HepG2 (cell line): ENCODE measurements at regions not wholly inside any gene's neighbourhood (a gene's known extent, or its start where the extent isn't known, plus 50 kb on each side); places are given as distances from the start of the nearest gene placed in this dataset.

ENCODE experiments used
- ATAC-seq: fragments of 200-7000 bp; cut with Tn5 transposase; 3 replicates; pipeline ENCODE4 v1.9.1; 2020; ENCODE audit warnings: mild to moderate bottlenecking, moderate library complexity
- BruUV-seq: library from RNA; stranded (reverse); fragments of 400-500 nt; replicated peaks from 2 replicates; lab custom pipeline; 2021; lab: Mats Ljungman, UMichigan
- CTCF ChIA-PET: fragments of 300-600 bp; formaldehyde crosslinking; extraction: SDS; loops from one replicate; lab custom pipeline; 2021; ENCODE audit warnings: low total read pairs, inconsistent platforms, low intra/inter-chr PET ratio; lab: Yijun Ruan, JAX
- POLR2A ChIA-PET: fragments of 350-600 bp; sonication (Branson Sonifier 250); formaldehyde crosslinking; loops from one replicate; lab custom pipeline; 2020; ENCODE audit warnings: antibody characterized with exemption, inconsistent platforms; lab: Yijun Ruan, JAX
- DNase-seq: peaks from one replicate; pipeline ENCODE4 v3.0.0-alpha.2; 2015; ENCODE audit warnings: low spot score
- FAIRE-seq: peaks from 3 replicates; lab custom pipeline; 2011; peaks lifted over from hg19 to GRCh38; lab: Jason Lieb, UNC
- H2AFZ ChIP-seq: one replicate; pipeline ENCODE4 v1.6.1; 2011; ENCODE audit warnings: low read length, inconsistent platforms
- H3K27ac ChIP-seq: fragments of 300-600 bp; 3 replicates; pipeline ENCODE4 v1.8.0; 2011; ENCODE audit warnings: mixed run types, mild to moderate bottlenecking, mixed read lengths, low read length, inconsistent platforms; ENCODE audit not compliant: insufficient read depth; ENCODE audit errors: extremely low read length
- H3K27me3 ChIP-seq, 2 experiments: fragments of 200-600 bp in 1 of 2; 2 replicates in 1 of 2; 3 replicates in 1 of 2; pipeline versions ENCODE4 v1.6.0 to v1.8.0; 2011; ENCODE audit warnings: low read length in 2 of 2, mild to moderate bottlenecking in 2 of 2, moderate library complexity in 2 of 2, inconsistent platforms in 1 of 2; ENCODE audit not compliant: insufficient read depth in 2 of 2, control insufficient read depth in 1 of 2
- H3K36me3 ChIP-seq, 2 experiments: fragments of 200-600 bp in 1 of 2; replicated peaks in 1 of 2; 2 replicates in 1 of 2; 3 replicates in 1 of 2; pipeline versions ENCODE4 v1.5.1 to v1.8.0; 2011; ENCODE audit warnings: low read length in 2 of 2, inconsistent platforms in 1 of 2; ENCODE audit not compliant: insufficient read depth in 2 of 2, control insufficient read depth in 1 of 2
- H3K4me1 ChIP-seq: 2 replicates; pipeline ENCODE4 v1.5.1; 2012; ENCODE audit warnings: low read length, inconsistent platforms; ENCODE audit not compliant: insufficient read depth
- H3K4me2 ChIP-seq: 2 replicates; pipeline ENCODE4 v1.6.0; 2011; ENCODE audit warnings: low read depth, low read length, inconsistent platforms
- H3K4me3 ChIP-seq, 3 experiments: fragments of 200-600 bp in 1 of 3; sonication (generic), shearing (Covaris generic) in 1 of 3; replicated peaks in 1 of 3; 2 replicates each; pipeline ENCODE4 v1.5.1; 2011 to 2016; ENCODE audit warnings: low read length in 3 of 3, inconsistent platforms in 2 of 3, low read depth in 2 of 3, mild to moderate bottlenecking in 2 of 3, control low read depth in 1 of 3, mixed read lengths in 1 of 3; ENCODE audit not compliant: insufficient read depth in 1 of 3
- H3K79me2 ChIP-seq: one replicate; pipeline ENCODE4 v1.6.1; 2011; ENCODE audit warnings: low read length, inconsistent platforms; ENCODE audit not compliant: insufficient read depth
- H3K9ac ChIP-seq: 2 replicates; pipeline ENCODE4 v1.6.0; 2011; ENCODE audit warnings: mild to moderate bottlenecking, low read depth, low read length, inconsistent platforms; ENCODE audit not compliant: insufficient read depth
- H3K9me3 ChIP-seq: 2 replicates; pipeline ENCODE4 v1.5.1; 2012; ENCODE audit warnings: mild to moderate bottlenecking, low read length
- H4K20me1 ChIP-seq: 2 replicates; pipeline ENCODE4 v1.6.0; 2011; ENCODE audit warnings: inconsistent platforms, mild to moderate bottlenecking, low read length, moderate library complexity; ENCODE audit not compliant: insufficient read depth
- BRD4 ChIP-seq: sonication (generic); formaldehyde crosslinking; IDR thresholded peaks from 2 replicates; pipeline ENCODE4 v1.4.0; 2020; ENCODE audit warnings: missing genetic modification reagents
- CHCHD3 ChIP-seq: sonication (generic); formaldehyde crosslinking; IDR thresholded peaks from 2 replicates; pipeline ENCODE4 v1.8.0; 2022; ENCODE audit warnings: mild to moderate bottlenecking, missing genetic modification reagents, moderate library complexity
- JDP2 ChIP-seq: sonication (generic); formaldehyde crosslinking; IDR thresholded peaks from 2 replicates; pipeline ENCODE4 v1.8.1; 2022; ENCODE audit warnings: missing genetic modification reagents, borderline replicate concordance
- MBD4 ChIP-seq: IDR thresholded peaks from 2 replicates; pipeline ENCODE4 v1.6.1; 2012; ENCODE audit warnings: low read length, inconsistent platforms, borderline replicate concordance
- MTA1 ChIP-seq: sonication (generic); formaldehyde crosslinking; IDR thresholded peaks from 2 replicates; pipeline ENCODE4 v1.4.0; 2020; ENCODE audit warnings: missing genetic modification reagents, mild to moderate bottlenecking, borderline replicate concordance
- NFKB2 ChIP-seq: sonication (generic); formaldehyde crosslinking; IDR thresholded peaks from 2 replicates; pipeline ENCODE4 v1.4.0; 2020; ENCODE audit warnings: missing genetic modification reagents, borderline replicate concordance
- SIN3A ChIP-seq: IDR thresholded peaks from 2 replicates; pipeline ENCODE4 v1.6.1; 2011; ENCODE audit warnings: low read depth, mild to moderate bottlenecking, control low read depth, low read length, borderline replicate concordance
- SRSF9 ChIP-seq: fragments of 200-400 bp; formaldehyde crosslinking; IDR thresholded peaks from 2 replicates; pipeline ENCODE4 v1.6.1; 2018; ENCODE audit warnings: borderline replicate concordance, mild to moderate bottlenecking, low read depth, low read length; ENCODE audit not compliant: insufficient read depth, poor library complexity, severe bottlenecking
- TAF15 ChIP-seq: fragments of 200-400 bp; formaldehyde crosslinking; IDR thresholded peaks from one replicate; pipeline ENCODE4 v1.6.1; 2018; ENCODE audit warnings: mild to moderate bottlenecking, low read depth, low read length; ENCODE audit not compliant: poor library complexity, severe bottlenecking
- TMF1 ChIP-seq: sonication (generic); formaldehyde crosslinking; IDR thresholded peaks from 2 replicates; pipeline ENCODE4 v1.8.1; 2022; ENCODE audit warnings: low read depth, missing genetic modification reagents
- ZNF17 ChIP-seq: sonication (generic); formaldehyde crosslinking; IDR thresholded peaks from 2 replicates; pipeline ENCODE4 v1.5.0; 2020; ENCODE audit warnings: mild to moderate bottlenecking, missing genetic modification reagents
- ZNF678 ChIP-seq: sonication (generic); formaldehyde crosslinking; IDR thresholded peaks from 2 replicates; pipeline ENCODE4 v1.4.0; 2020; ENCODE audit warnings: mild to moderate bottlenecking, missing genetic modification reagents
- ZUFSP ChIP-seq: sonication (generic); formaldehyde crosslinking; IDR thresholded peaks from 2 replicates; pipeline ENCODE4 v1.9.0; 2021; ENCODE audit warnings: missing genetic modification reagents, mild to moderate bottlenecking, borderline replicate concordance
- WGBS: methylation state at CpG from one replicate; pipeline ENCODE4 v1.1.6; 2017; ENCODE audit warnings: low lambda C conversion rate; 5-methylcytosine and 5-hydroxymethylcytosine counted together
- in situ Hi-C: cut with HindIII; loops from 2 replicates; pipeline ENCODE4 v1.10.0; 2017; ENCODE audit warnings: low pct_unique_long_range_greater_than_20kb; ENCODE audit not compliant: extremely low pct_ligation_motif_present
- intact Hi-C: fragments of 100-400 bp; cut with micrococcal nuclease; formaldehyde crosslinking; loops from one replicate; pipeline ENCODE4 v1.10.0; 2022; ENCODE audit not compliant: unreplicated experiment
- TF ChIP-seq, protein P1 (sequence below): sonication (generic); formaldehyde crosslinking; IDR thresholded peaks from 2 replicates; pipeline ENCODE4 v1.4.0; 2020; ENCODE audit warnings: low read depth, missing genetic modification reagents
- TF ChIP-seq, protein P2 (sequence below): sonication (generic); formaldehyde crosslinking; conservative IDR thresholded peaks from 2 replicates; pipeline ENCODE4 v1.8.0; 2022; ENCODE audit warnings: low read depth, missing genetic modification reagents

GRCh38 chr19:28614634-28615545 is 598.1 kb downstream of the UQCRFS1 start (continued):
- TF ChIP-seq, protein P1, sequence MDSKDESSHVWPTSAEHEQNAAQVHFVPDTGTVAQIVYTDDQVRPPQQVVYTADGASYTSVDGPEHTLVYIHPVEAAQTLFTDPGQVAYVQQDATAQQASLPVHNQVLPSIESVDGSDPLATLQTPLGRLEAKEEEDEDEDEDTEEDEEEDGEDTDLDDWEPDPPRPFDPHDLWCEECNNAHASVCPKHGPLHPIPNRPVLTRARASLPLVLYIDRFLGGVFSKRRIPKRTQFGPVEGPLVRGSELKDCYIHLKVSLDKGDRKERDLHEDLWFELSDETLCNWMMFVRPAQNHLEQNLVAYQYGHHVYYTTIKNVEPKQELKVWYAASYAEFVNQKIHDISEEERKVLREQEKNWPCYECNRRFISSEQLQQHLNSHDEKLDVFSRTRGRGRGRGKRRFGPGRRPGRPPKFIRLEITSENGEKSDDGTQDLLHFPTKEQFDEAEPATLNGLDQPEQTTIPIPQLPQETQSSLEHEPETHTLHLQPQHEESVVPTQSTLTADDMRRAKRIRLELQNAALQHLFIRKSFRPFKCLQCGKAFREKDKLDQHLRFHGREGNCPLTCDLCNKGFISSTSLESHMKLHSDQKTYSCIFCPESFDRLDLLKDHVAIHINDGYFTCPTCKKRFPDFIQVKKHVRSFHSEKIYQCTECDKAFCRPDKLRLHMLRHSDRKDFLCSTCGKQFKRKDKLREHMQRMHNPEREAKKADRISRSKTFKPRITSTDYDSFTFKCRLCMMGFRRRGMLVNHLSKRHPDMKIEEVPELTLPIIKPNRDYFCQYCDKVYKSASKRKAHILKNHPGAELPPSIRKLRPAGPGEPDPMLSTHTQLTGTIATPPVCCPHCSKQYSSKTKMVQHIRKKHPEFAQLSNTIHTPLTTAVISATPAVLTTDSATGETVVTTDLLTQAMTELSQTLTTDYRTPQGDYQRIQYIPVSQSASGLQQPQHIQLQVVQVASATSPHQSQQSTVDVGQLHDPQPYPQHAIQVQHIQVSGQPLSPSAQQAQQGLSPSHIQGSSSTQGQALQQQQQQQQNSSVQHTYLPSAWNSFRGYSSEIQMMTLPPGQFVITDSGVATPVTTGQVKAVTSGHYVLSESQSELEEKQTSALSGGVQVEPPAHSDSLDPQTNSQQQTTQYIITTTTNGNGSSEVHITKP (CRISPR knock-in tag), result no peak
- TF ChIP-seq SRSF9, result no peak
- no peak for TF ChIP-seq MBD4
- TF ChIP-seq, all 625 proteins: peak for 0

- intact Hi-C loops (no loop called here), in situ Hi-C loops (no loop called here)
- DNase-seq (no peak), ATAC-seq (no peak), FAIRE-seq (no peak)
- WGBS, result 24% methylated on average over 8 of the region's 8 CpGs
- no peaks in the 10 kb centered on the region for H4K20me1 ChIP-seq
- H3K27ac ChIP-seq, result no peak overlapping the region
- no peak overlapping the region for H3K4me3 ChIP-seq
- peaks cover 97% of the 10 kb centered on the region for H3K9me3 ChIP-seq
- H2AFZ ChIP-seq, result no peak overlapping the region
- ChIA-PET CTCF (no interaction called here), POLR2A (no interaction called here)
- no peak overlapping the region for H3K4me2 ChIP-seq
- no peaks in the 10 kb centered on the region for H3K36me3 ChIP-seq
- no peaks in the 10 kb centered on the region for H3K4me1 ChIP-seq
- H3K9ac ChIP-seq, result no peak overlapping the region
- no TSS peak for BruUV-seq
- no peaks in the 10 kb centered on the region for H3K27me3 ChIP-seq
- no peaks in the 10 kb centered on the region for H3K79me2 ChIP-seq
- TF ChIP-seq JDP2, result no peak
- TF ChIP-seq BRD4, result no peak
- TF ChIP-seq MTA1, result no peak
- TF ChIP-seq ZNF17, result no peak
- TF ChIP-seq TAF15, result no peak
- no peak for TF ChIP-seq SIN3A
- no peak for TF ChIP-seq ZUFSP (CRISPR knock-in tag)
- TF ChIP-seq TMF1 (CRISPR knock-in tag), result no peak
- TF ChIP-seq ZNF678 (CRISPR knock-in tag), result no peak
- no peak for TF ChIP-seq CHCHD3 (CRISPR knock-in tag)
- TF ChIP-seq, protein P2, sequence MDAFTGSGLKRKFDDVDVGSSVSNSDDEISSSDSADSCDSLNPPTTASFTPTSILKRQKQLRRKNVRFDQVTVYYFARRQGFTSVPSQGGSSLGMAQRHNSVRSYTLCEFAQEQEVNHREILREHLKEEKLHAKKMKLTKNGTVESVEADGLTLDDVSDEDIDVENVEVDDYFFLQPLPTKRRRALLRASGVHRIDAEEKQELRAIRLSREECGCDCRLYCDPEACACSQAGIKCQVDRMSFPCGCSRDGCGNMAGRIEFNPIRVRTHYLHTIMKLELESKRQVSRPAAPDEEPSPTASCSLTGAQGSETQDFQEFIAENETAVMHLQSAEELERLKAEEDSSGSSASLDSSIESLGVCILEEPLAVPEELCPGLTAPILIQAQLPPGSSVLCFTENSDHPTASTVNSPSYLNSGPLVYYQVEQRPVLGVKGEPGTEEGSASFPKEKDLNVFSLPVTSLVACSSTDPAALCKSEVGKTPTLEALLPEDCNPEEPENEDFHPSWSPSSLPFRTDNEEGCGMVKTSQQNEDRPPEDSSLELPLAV (CRISPR knock-in tag), result no peak
- no peak for TF ChIP-seq NFKB2 (CRISPR knock-in tag)
These were observed 600.6 kb downstream of the UQCRFS1 start for GRCh38 chr19:28612275-28612769.
